ENCODE measurements at regions not wholly inside any gene's neighbourhood (a gene's known extent, or its start where the extent isn't known, plus 50 kb on each side); places are given as distances from the start of the nearest gene placed in this dataset.

DNA sequence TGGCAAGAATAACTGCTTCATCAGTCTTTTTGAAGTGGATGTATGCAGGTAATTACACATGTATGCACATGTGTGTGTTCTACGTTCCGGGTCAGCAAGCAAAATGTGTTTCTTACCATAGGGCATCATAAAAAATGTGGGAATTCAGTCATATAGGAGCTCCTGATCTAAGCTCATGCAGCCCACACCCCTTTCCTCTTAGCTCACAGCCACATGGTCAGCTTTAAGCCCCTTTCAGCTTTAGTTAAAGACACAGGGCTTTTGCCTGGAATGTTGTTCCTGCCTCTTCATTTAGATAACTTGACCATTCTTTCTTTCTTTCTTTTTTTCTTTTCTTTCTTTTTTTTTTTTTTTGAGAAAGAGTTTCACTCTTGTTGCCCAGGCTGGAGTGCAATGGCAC lies 258.1 kb downstream of the RPS24 start:
- TF ChIP-seq POLR2AphosphoS5 (IDR thresholded peaks at IDR 0.05; ENCODE audit: low read depth, low read length) (no peak), TAF1 (IDR thresholded peaks at IDR 0.05; ENCODE audit: borderline replicate concordance, insufficient read depth, low read length) (no peak), SIN3A (IDR thresholded peaks at IDR 0.05; ENCODE audit: borderline replicate concordance, insufficient read depth, low read length) (no peak), FOXP2 (optimal IDR thresholded peaks at IDR 0.05; ENCODE audit: borderline replicate concordance, extremely low read depth, extremely low read length, insufficient read depth) (no peak)
- TF ChIP-seq, protein P1, sequence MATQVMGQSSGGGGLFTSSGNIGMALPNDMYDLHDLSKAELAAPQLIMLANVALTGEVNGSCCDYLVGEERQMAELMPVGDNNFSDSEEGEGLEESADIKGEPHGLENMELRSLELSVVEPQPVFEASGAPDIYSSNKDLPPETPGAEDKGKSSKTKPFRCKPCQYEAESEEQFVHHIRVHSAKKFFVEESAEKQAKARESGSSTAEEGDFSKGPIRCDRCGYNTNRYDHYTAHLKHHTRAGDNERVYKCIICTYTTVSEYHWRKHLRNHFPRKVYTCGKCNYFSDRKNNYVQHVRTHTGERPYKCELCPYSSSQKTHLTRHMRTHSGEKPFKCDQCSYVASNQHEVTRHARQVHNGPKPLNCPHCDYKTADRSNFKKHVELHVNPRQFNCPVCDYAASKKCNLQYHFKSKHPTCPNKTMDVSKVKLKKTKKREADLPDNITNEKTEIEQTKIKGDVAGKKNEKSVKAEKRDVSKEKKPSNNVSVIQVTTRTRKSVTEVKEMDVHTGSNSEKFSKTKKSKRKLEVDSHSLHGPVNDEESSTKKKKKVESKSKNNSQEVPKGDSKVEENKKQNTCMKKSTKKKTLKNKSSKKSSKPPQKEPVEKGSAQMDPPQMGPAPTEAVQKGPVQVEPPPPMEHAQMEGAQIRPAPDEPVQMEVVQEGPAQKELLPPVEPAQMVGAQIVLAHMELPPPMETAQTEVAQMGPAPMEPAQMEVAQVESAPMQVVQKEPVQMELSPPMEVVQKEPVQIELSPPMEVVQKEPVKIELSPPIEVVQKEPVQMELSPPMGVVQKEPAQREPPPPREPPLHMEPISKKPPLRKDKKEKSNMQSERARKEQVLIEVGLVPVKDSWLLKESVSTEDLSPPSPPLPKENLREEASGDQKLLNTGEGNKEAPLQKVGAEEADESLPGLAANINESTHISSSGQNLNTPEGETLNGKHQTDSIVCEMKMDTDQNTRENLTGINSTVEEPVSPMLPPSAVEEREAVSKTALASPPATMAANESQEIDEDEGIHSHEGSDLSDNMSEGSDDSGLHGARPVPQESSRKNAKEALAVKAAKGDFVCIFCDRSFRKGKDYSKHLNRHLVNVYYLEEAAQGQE (IDR thresholded peaks at IDR 0.05; ENCODE audit: insufficient read depth in 1 of 2, low read depth in 2 of 2, low read length in 2 of 2), result no peak

DNA sequence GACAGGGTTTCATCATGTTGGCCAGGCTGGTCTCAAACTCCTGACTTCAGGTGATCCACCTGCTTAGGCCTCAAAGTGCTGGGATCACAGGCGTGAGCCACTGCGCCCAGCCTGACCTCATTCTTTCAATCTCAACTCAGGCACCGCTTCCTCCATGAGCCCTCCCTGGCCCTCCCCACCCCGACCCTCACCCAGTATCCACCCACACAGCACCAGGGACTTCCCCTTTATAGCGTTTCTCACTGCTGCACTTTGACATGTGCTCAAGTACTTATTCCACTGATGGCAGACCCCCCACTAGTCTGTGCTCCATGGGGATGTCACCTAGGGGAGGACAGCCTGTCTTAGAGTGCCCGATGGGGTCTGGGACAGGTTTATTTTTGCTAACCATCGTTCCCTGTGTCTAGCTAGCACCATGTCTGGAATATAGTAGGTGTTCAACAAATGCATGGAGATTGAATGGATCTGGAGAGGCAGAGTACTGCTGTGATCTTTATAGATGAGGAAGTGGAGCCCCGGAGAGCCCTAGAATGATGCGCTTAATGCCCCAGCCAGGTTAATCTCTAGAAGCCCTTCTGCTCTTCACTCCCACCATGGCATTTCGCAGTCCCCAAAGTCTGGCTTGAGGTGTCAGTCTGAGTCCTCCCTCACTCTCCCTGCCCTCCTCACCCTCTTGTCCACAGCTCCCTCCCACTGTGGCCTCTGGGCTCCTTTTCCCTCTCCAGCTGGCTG lies 258.8 kb downstream of the RPS24 start:
- TF ChIP-seq FOXP2 (optimal IDR thresholded peaks at IDR 0.05; ENCODE audit: borderline replicate concordance, extremely low read depth, extremely low read length, insufficient read depth) (no peak), SIN3A (IDR thresholded peaks at IDR 0.05; ENCODE audit: borderline replicate concordance, insufficient read depth, low read length) (no peak), TAF1 (IDR thresholded peaks at IDR 0.05; ENCODE audit: borderline replicate concordance, insufficient read depth, low read length) (no peak), POLR2AphosphoS5 (IDR thresholded peaks at IDR 0.05; ENCODE audit: low read depth, low read length) (no peak)
- TF ChIP-seq, protein P1 (IDR thresholded peaks at IDR 0.05; ENCODE audit: insufficient read depth in 1 of 2, low read depth in 2 of 2, low read length in 2 of 2), result no peak

DNA sequence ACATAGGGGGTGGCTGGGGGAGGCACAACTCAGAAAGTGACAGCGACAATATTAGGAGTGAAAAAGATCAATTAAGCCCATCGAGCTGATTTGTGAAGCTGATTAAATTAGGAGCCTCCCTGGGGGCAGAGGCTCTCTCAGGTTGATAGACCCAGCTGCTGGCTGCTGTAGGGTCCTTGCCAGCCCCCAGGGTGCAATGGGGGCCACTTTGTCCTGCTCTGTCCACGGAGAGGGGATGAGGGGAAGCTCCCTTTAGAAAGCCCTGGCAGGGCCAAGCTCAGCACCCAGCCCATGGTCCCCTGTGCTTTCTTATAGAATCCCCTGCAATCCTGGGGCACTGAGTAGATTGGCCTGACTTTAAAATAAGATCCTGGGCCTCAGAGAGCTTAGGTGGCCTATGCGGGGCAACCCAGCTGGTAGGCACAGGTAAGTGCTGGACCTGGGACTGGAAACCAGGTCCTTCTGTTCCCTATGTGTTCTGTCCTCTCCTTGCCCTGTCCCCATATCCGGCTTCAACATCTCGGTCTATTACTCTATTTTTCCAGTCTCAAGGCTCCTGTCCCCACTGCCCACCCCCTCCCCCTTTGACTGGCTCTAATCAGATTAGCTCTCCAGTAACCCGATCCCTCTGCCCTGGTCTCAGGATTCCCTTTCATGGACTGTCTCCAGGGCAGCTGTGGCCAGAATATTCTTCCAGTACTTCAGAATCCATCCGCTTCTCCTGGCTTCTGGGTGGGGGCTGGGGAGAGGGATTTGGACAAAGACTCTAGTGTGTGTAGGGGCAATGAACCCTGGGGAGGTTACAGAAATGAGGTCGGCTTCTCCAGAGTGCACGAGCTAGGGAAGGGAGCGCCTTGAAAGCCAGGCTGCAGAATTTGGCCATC lies 259.6 kb downstream of the RPS24 start:
- no peak for TF ChIP-seq SIN3A (IDR thresholded peaks at IDR 0.05; ENCODE audit: borderline replicate concordance, insufficient read depth, low read length)
- no peak for TF ChIP-seq POLR2AphosphoS5 (IDR thresholded peaks at IDR 0.05; ENCODE audit: low read depth, low read length)
- TF ChIP-seq TAF1 (IDR thresholded peaks at IDR 0.05; ENCODE audit: borderline replicate concordance, insufficient read depth, low read length), result no peak
- TF ChIP-seq FOXP2 (optimal IDR thresholded peaks at IDR 0.05; ENCODE audit: borderline replicate concordance, extremely low read depth, extremely low read length, insufficient read depth), result no peak
- TF ChIP-seq, protein P1 (IDR thresholded peaks at IDR 0.05; ENCODE audit: insufficient read depth in 1 of 2, low read depth in 2 of 2, low read length in 2 of 2), result no peak

DNA sequence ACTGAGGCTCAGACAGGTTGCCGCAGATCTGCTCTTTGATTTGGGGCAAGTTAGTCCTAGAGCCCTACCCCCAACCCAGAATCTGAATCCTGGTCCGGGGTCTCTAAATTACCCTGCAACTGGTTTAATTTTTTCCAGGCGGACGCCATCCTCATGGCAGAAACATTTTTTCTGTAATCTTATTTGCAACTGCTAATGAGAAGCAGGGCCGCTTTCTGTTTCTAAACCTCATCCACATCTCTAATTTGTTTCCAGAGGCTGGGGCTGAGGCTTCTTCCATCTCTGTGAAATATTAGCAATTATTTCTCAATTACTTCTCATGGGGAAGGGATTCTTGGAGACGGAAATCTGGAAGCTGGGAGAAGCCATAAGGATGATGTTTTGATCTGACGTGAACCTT lies 261.6 kb downstream of the RPS24 start:
- TF ChIP-seq TAF1 (IDR thresholded peaks at IDR 0.05; ENCODE audit: borderline replicate concordance, insufficient read depth, low read length) (no peak), SIN3A (IDR thresholded peaks at IDR 0.05; ENCODE audit: borderline replicate concordance, insufficient read depth, low read length) (no peak), POLR2AphosphoS5 (IDR thresholded peaks at IDR 0.05; ENCODE audit: low read depth, low read length) (no peak), FOXP2 (optimal IDR thresholded peaks at IDR 0.05; ENCODE audit: borderline replicate concordance, extremely low read depth, extremely low read length, insufficient read depth) (no peak)
- TF ChIP-seq, protein P1 (IDR thresholded peaks at IDR 0.05; ENCODE audit: insufficient read depth in 1 of 2, low read depth in 2 of 2, low read length in 2 of 2), result no peak
